ENCODE measurements at regions not wholly inside any gene's neighbourhood (a gene's known extent, or its start where the extent isn't known, plus 50 kb on each side); places are given as distances from the start of the nearest gene placed in this dataset.

DNA sequence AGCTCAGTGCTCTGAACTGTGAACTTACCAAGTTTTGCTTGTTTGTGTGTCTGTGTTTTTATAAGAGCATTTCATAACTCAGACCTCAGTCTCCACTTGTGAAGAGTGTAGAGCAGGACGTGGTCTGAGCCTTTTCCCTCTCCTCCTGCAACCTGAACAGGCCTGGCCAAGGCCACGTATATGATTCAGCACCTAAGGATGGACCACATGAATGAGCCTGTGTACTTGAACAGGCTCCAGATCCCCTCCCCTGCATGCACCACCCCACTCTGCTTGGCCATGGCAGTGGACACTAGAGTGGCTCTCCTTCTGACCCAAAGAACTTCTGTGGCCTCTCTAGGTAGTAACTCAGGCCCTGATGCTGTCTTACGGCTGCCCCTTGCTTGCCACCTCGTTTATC lies 125.9 kb upstream of the FSTL4 start:
- DNase-seq (ENCODE audit: low read depth), result no peak

DNA sequence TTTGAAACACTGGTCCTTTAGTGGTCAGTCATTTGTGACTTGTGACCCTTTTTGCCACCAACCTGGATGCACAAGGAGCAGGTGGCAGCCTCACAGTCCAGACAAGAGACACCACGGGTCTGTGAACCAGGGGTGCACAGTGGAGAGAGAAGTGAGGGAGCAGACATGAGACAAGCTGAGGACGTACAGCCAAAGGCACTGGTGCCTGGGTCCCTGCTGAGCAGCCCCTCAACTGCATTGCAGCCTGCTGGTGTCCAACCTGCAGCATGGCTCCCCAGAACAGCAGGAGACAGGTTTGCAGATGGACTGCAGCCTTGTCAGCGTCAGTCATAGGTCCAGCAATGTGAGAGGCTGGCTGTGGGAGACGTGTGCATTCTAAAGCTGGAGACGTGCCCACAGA lies 124.2 kb upstream of the FSTL4 start:
- no peak for DNase-seq (ENCODE audit: low read depth)

DNA sequence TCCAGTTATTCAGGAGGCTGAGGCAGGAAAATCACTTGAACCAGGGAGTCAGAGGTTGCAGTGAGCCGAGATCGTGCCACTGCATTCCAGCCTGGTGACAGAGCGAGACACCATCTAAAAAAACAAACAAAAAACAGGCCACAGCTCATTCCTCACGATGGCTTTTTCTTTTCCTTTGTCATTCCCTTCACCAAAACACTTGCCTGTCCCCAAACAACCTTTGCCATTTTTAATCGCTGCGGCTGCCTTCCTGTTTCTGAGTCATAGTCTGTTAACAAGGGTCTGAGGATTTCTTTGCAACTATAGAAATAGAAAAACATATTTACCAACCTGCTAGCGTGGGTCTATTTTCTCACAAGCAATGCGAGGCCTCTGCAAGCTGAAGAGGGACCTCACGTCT lies 123.0 kb upstream of the FSTL4 start:
- no peak for DNase-seq (ENCODE audit: low read depth)

DNA sequence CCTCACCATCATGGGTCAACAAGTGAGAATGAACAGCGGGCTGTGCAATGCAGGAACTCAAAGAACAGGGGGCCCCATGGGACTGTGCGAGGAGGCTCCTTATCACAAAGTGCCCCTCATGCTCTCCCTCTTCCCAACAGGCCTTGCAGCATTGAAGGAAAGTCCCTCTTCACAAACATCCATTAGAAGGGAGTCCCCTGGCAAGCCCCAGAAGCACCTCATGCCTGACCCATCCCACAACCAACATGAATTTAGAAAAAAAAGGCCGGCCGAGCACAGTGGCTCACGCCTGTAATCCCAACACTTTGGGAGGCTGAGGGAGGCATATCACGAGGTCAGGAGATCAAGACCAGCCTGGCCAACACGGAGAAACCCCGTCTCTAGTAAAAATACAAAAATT lies 122.6 kb upstream of the FSTL4 start:
- DNase-seq (ENCODE audit: low read depth), result no peak

DNA sequence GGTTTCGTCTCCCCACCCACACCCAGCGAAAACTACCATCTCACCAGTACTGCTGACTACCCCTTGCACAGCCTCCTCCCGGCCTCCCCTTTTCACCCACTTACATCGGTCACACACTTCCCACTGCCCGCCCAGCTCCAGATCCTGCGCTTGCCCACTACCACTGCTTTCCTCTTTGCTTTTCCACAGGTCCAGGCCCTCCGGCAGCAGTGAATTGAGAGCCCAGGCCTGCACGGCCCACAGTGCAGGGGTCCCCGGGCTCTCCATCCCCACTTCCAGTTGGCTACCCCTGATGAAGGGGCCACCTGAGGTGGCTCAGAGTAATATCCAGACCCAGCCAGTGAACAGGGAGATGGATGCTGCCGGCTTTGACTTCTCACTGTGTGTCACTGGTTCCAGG lies 120.2 kb upstream of the FSTL4 start:
- no peak for DNase-seq (ENCODE audit: low read depth)

DNA sequence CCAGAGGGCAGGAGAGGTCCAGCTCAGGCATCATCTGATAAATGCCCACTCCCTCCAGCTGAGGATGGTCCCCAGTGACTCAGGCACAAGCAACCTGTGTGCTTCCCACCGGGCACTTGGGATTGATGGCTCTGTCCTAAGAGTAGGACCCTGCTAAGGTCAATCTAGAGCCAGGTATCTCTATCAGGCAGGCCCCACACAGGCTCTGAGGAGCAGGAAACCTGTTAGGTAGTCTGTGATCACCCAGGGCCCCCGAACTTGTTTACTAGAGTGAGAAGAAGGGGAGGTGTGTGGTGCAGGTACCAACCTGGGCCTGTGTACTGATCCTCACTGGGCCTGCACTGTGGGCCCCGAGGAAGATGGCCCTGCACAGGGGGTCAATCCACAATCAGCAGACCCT lies 119.6 kb upstream of the FSTL4 start:
- DNase-seq (ENCODE audit: low read depth), result no peak

DNA sequence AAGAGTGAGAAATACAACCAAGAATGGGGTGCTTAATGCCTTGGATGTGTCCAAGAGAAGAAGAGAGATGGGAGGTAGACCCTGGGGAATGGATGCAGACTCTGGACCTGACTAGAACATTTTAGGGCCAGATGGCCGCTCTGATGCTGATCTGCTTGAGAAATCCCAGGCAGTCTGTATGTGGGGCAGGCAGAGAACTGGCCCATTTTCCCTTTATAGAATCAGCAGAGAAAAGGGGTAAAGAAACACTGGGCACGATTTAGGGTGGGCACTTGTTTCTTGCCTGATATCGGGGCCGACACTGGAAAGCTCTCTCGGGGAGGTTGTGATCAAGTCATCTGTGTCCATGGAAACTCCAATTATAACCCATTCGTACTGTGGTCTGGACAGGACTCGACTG lies 118.5 kb upstream of the FSTL4 start:
- DNase-seq (ENCODE audit: low read depth), result no peak

DNA sequence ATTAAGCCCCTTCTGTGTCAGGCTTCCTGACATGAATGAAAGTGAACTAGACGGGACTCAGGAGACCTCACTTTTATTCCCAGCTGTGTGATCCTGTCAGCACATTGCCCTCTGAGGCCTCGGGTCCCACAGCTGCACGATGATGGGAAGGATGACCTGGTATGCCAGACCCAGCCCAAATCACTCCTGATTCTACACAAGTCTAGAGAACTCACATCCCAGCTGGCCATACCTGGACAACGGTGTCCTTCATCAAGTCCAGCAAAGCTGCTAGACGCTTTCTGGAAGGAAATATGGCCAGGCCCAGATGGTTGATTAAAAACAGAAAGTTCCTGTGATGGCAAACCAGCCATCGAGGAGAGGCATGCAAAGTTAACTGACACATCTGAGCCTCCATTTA lies 118.0 kb upstream of the FSTL4 start:
- no peak for DNase-seq (ENCODE audit: low read depth)

DNA sequence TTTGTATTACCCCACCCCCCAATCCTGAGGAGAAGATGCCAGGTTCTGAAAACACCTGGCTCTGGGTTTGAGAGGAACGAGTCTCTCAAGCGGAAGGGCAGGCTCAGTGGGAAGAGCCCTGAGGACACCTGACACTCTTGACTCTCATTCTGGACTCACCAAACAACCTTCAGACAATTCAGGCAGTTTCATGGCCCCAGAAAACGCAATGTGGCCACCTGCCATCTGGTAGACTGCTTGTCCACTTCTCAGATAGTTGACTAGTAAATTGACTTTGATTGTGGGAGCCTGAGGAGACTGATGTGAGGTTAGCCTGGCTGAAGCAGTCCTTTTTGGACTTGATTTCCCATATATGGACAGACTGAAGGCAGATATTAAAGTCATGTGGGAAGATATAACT lies 117.5 kb upstream of the FSTL4 start:
- no peak for DNase-seq (ENCODE audit: low read depth)

DNA sequence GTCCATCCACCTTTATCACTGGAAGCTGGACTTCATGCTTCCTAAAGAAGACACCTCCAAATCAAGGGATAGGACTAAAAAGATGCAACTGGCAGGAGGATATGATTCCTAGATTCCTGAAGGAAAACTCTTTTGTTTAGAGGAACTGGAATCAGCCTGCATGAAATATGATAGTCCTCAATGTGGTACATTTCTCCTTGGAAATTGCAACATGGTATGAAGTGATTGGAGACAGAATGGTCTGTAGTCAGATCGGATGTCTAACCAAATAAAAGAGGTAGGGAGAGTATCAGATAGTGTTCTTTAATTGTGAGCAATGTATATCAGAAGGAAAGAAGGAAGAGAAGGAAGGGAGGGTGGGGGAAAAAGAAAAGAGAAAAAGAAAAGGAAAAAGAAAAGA lies 116.1 kb upstream of the FSTL4 start:
- no peak for DNase-seq (ENCODE audit: low read depth)

DNA sequence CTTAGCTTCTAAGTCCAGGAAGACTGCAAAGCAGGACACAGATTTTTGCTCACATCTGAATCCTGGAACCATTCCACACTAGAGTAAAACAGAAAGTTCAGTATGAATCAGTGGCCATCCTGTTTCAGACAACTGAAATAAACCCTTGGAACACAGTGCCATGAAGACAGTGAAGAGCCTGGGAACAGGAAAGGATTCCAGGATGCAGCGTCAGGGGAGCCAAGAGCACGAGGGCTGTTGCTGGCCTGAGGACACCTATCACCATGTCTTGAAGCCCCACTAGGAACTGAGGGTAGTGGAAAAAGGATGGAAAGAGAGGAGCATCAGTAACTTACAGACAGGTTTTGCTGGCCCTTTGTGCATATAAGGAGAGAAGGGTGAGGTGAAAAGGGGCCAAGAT lies 115.3 kb upstream of the FSTL4 start:
- no peak for DNase-seq (ENCODE audit: low read depth)

DNA sequence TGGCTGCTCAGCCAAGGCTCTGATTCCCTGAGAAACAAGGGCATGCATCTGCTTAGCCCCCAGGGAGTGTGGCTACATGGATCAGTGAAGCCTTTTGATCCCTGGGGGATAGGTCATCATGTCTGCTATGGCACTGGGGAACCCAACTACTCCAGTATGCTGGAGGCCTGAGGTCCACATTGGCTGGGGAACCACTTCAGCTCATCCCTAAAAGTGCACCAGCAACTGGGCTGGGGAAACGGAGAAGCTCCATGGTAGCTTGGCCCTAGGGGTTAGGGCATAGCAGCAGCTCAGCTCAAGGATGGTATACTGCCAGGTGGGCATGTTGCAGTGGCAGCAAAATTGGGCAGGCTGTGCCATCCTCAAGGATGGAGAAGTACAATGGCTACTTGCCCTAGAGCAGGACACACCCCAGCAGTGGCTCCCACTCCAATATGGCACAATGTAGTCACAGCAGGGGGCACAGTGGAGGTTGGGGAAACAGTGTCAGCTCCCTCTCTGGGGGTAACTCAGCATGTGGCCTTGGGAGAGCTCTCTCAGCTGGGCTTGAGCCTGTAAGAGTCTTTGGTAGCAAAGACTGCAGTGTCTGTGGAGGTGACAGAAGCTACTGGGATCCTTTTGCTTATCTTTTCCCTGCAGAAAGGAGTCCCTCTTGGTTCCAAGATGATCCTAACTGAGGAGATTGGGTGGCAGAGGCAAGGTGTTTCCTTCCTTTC lies 111.5 kb upstream of the FSTL4 start:
- no peak for DNase-seq (ENCODE audit: low read depth)

DNA sequence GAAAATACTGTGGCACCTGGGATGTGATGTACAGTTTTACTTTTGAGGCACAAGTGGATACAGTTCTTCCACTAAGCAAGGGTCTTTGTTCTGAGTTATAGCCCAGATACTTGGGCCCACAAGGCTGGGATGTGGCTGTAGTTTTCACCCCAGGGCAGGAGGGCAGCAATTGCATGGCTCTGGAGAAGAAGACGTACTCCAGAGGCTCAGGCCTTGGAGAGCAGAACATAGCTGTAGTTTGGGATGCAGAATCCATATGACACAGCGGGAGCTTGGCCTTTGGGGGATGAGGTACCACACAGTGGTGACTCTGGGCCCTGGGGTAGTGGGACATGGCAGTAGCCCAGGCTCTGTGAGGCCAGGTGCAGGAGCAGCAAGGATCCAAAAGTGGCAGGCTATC lies 110.8 kb upstream of the FSTL4 start:
- no peak for DNase-seq (ENCODE audit: low read depth)

DNA sequence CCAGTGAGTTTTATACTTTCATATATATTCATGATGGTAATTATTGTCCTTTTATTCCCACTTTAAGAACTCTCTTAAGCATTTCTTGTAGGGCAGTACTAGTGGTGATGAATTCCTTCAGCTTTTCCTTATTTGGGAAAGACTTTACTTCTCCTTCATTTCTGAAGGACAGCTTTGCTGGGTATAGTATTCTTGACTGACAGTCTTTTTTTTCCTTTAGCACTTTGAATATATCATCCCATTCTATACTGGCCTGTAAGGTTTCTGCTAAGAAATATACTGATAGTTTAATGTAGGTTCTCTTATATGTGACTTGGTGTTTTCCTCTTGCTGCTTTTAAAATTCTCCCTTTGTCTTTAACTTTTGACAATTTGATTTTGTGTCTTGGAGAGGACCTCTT lies 109.0 kb upstream of the FSTL4 start:
- DNase-seq (ENCODE audit: low read depth), result no peak

DNA sequence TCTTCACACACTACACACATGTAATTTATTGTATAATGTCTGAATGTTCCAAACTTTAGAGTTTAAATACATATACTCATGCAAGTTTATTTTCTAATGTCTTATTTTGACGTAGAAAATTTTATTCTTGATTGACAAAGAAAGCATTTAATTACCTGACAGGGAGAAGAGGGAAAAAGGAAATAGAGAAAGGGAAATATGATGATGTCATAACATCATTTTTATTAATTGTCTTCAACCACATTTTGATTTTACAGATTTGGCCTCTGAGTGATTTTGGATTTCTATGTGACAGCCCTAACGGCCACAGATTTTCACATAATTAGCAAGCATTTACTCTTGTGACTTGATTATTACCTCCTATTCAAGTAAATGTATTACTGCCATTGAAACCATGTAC lies 106.1 kb upstream of the FSTL4 start:
- DNase-seq (ENCODE audit: low read depth), result no peak

DNA sequence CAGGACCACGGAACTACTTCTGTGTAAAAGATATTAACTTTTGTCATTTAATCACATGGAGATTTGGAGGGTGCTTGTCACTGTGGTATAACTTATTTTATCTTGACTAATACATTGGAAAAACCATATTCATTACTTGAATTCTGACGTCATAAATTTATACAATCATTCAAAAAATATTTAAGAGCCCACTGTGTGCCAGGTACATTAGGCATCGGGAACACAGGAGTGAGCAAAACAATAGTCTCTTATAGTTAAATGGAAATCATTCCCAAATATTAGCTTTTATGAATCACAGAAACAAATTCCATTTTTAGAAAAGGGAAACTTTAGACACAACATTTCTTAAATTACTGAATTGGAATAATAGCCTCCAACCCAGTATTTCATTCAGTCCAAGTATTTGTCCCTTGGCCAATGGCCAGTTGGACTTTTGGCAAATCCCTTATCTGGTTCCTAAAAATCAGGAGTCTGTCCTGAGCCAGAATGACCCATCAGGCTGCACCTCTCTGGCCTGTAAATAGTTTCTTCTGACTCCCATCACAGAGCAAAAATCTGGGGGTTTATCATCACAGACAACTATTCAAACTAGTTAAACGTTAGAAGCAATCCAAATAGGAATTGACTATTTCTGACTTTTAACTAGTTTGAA lies 104.3 kb upstream of the FSTL4 start:
- DNase-seq (ENCODE audit: low read depth), result no peak

DNA sequence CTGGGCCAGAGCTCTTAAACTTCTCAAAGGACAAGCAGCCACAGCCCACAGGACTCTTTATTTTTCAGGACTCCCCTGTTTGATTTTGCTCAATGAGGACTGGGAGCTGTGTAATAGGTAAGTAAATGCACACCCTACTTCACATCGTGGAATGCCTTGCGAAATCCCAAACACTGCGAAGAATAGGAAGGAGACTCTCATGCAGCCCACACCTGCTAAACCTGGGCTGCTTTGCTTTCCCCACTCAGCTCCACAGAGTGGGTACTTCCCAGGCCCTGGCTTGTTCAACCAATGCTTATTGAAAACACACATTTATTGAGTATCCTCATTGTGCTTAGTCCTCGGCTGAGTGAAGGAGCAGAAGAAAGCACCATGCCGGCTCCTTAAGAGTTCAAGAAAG lies 103.3 kb upstream of the FSTL4 start:
- DNase-seq (ENCODE audit: low read depth), result no peak

DNA sequence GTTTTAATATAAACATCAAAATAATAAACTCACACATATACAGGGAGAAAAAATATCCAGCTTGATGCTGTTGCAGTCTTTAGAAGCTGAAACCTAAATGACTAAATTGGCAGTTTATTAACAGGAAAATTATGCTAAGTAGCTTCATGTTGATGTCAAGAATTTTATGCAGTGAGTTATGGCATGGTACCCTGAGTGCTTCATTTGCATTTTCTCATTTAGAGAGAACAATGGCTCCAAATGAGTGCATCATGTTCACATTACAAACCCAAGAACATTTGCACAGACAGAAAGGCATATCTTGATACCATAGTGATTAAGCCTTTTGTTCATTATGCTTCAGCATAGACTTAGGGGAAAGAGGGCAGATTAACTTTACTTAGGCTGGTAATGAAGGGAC lies 102.9 kb upstream of the FSTL4 start:
- DNase-seq (ENCODE audit: low read depth), result no peak

DNA sequence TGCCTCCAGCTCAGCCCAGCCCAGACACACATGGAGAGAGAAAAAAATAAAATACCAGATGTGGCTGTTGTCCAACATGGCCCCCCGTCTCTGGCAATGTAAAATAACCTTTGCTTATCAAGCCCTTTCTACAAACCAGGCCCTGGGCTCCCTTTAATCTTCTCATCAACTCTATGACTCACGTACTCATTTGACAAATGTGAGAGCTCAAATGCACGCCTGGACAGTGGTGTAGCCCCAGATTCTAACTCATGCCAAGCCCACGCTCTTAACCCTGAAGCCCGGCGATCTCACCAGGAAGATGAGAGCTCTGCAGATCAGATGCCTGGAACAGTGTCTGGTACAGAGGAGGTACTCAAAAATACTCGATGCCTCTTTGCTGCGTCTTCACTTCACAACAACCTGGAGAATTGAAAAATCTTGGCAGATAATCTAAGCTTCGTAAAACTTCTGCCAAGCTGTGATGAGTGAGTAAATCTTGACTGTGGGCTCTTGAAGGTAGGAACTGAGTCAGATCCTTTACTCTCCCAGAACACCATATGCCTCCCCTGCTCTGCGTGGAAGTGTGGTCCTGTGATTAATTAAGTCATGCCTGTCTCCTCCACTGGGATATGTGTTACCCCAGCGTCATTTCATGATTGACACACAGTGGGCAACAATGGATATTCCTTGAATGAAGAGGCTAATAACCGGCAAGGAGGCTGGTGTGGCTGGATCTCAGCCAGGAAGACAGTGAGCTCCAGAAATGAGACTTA lies 102.0 kb upstream of the FSTL4 start:
- DNase-seq (ENCODE audit: low read depth), result no peak

DNA sequence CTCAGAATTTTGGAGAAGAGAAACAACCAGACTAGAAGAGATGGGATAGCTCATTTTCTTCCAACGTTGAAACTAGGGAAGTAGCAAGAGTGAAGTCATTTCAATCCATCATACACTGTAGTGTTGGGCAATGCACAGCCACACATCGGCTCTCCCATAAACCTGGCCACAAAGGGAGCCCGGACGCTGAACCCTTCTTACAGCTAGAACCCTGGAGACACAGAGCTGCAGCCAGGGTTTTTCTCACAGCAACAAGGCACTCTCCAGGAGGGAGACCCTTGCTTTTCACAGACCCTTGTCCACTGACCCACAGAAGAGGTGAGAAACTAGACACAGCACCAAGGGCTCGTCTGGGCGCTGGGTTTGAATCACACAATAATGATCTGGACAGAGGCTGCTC lies 101.4 kb upstream of the FSTL4 start:
- no peak for DNase-seq (ENCODE audit: low read depth)

DNA sequence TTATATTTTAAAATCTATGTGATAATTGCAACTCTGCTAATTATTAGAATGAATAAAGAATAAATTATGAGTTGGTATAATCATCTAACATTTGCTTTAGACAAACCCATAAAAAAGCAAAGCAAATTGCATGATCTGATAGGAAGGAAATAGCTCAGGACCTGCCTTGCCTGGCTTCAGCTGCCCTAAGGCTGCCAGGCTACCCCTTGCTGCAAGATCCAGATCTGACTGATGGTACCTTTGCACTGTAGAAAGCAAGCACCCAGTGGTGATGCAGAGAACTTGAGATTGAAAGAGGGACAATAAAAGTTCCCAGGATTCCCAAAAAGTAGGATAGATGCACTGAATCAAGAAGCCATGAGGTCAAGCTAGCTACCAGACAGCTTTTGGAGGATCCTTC lies 100.9 kb upstream of the FSTL4 start:
- no peak for DNase-seq (ENCODE audit: low read depth)

DNA sequence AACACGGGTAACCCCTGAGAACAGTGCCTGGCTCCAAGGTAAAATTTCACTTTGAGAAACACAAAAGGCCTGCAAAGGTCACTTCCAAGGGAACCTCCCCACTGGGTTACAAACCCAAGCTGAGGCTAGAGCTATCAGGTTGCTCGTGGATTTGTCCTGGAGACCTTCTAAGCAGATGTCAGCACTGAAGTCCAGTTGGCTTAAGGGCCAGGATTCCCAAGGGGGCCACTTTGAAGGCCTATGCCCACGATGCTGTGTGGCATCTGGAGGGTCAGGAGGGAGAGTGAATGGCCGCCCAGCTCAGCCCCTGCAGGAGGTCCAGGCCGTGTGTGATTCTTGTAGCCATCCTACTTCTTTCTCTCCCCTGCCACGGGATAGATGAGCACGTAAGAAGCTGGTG lies 100.2 kb upstream of the FSTL4 start:
- no peak for DNase-seq (ENCODE audit: low read depth)

DNA sequence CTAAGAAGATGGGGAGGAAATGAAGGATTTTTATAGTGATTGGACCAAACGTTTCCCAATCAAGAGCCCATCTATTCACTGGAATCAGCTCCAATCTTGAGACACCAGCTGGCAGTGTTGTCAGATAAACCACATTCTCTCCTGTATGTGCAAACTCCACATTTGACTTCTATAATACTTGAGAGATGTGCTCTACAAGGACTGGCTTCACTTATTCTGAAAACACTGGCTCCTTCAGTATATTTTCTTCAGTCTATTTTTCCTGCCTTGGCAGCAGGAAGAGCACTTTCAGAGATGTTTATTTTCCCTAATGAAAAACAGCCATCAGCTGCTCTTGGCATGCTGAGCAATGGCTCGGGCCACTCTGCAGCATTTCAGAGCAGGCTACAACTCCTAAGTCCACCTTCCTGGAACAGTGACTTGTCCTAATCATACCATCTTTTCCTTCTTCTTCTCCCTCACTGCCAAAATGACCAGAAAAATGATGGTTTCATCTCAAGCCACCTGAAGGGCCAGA lies 96.9 kb upstream of the FSTL4 start:
- DNase-seq (ENCODE audit: low read depth), result no peak

All from stromal cell of bone marrow (primary cell).